GM13976 (cell line): ENCODE measurements at regions not wholly inside any gene's neighbourhood (a gene's known extent, or its start where the extent isn't known, plus 50 kb on each side); places are given as distances from the start of the nearest gene placed in this dataset.
A peak's percentile ranks its signal among the peaks of the same experiment; 100 is the strongest.

Experiments used
- DNase-seq: peaks from one replicate; pipeline ENCODE4 v3.0.0; 2012; ENCODE audit warnings: low spot score
- CTCF ChIP-seq: IDR thresholded peaks from 2 replicates; pipeline ENCODE4 v1.5.1; 2012; ENCODE audit warnings: borderline replicate concordance, mild to moderate bottlenecking; ENCODE audit not compliant: insufficient read depth; ENCODE audit errors: extremely low read depth, missing control alignments, control extremely low read depth
- in situ Hi-C: fragments of 300-500 bp; cut with MboI; formaldehyde crosslinking; loops from one replicate; pipeline ENCODE4 v1.12.0; 2022; ENCODE audit warnings: low sequenced_read_pairs, mixed read lengths, inconsistent platforms; ENCODE audit not compliant: unreplicated experiment

GRCh38 chr18:51862051-51862715 lies 477.8 kb upstream of the DCC start:
- in situ Hi-C loops: no loop called here

GRCh38 chr18:51864219-51864965 lies 475.6 kb upstream of the DCC start:
- in situ Hi-C loops: no loop called here

More at GRCh38 chr18:51862051-51862715, 477.8 kb upstream of the DCC start:
- DNase-seq: no peak
- no peak for TF ChIP-seq CTCF

GRCh38 chr18:51865538-51865937 lies 474.5 kb upstream of the DCC start:
- DNase-seq: no peak
- TF ChIP-seq CTCF: no peak
- in situ Hi-C loops: no loop called here

More at GRCh38 chr18:51864219-51864965, 475.6 kb upstream of the DCC start:
- no peak for TF ChIP-seq CTCF
- no peak for DNase-seq

GRCh38 chr18:51867767-51868166 lies 472.2 kb upstream of the DCC start:
- in situ Hi-C loops: no loop called here
- no peak for TF ChIP-seq CTCF
- DNase-seq: peak; percentile 20

GRCh38 chr18:51878724-51879123 lies 461.3 kb upstream of the DCC start:
- no peak for DNase-seq
- TF ChIP-seq CTCF: no peak
- in situ Hi-C loops: no loop called here

DNA sequence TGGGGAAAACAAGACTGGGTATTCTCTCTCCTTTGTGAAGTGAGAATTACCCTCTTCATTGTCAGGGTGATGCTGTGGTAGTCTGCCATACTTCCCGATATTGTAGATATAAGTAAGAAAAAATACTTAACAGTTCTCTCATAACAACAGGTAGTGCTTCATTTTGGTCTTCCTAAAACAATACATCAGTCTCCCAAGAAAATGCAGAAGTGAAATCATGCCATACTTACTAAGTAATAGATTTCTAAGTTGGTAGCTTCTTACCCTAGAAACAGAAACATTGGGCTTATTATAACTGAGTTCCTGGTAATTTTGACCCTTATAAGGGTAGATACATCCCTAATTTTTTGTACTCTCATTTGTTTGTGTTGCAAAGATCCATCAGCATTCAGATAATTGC lies 460.7 kb upstream of the DCC start:
- no peak for DNase-seq
- in situ Hi-C loops: no loop called here
- no peak for TF ChIP-seq CTCF
